Adrenal gland (tissue), 5 donors: ENCODE measurements at regions not wholly inside any gene's neighbourhood (a gene's known extent, or its start where the extent isn't known, plus 50 kb on each side); places are given as distances from the start of the nearest gene placed in this dataset.

ENCODE experiments used
- CTCF ChIP-seq, 6 experiments: fragments of 450-650 bp in 4 of 6; fragments of 200-600 bp in 2 of 6; sonication (generic) in 1 of 6; IDR thresholded peaks; 1 replicate in 5 of 6; 2 replicates in 1 of 6; pipeline versions ENCODE4 v1.5.1 to v1.8.0; 2016 to 2021; ENCODE audit warnings: antibody characterized with exemption in 6 of 6, mild to moderate bottlenecking in 2 of 6, moderate library complexity in 1 of 6
- POLR2A ChIP-seq, 2 donors: fragments of 450-650 bp; IDR thresholded peaks; one replicate each; pipeline ENCODE4 v1.6.1; 2017; ENCODE audit warnings: antibody characterized with exemption in 2 of 2, mild to moderate bottlenecking in 2 of 2, moderate library complexity in 1 of 2
- donor health status: DM: no; HTN: no; CAD: no.

GRCh38 chr2:224126003-224126402 lies 86.9 kb upstream of the SERPINE2 start:
- TF ChIP-seq CTCF (IDR thresholded peaks at IDR 0.05), result no peak
- no peak for TF ChIP-seq POLR2A (IDR thresholded peaks at IDR 0.05)
